ENCODE measurements at regions not wholly inside any gene's neighbourhood (a gene's known extent, or its start where the extent isn't known, plus 50 kb on each side); places are given as distances from the start of the nearest gene placed in this dataset.

- no peak overlapping the region for H3K4me2 ChIP-seq (ENCODE audit: low read depth, low read length, poor library complexity, severe bottlenecking)
- no peaks in the 10 kb centered on the region for H3K9me3 ChIP-seq (ENCODE audit: insufficient read depth, low read length)
- no peak overlapping the region for H3K27ac ChIP-seq (ENCODE audit: low read depth, low read length)
- no peak overlapping the region for H3K9ac ChIP-seq (ENCODE audit: low read length)
- H3K4me3 ChIP-seq (ENCODE audit: insufficient read depth, low read length, poor library complexity, severe bottlenecking), result no peak overlapping the region
- H3K36me3 ChIP-seq (ENCODE audit: low read length), result no peaks in the 10 kb centered on the region
- H3K27me3 ChIP-seq (ENCODE audit: low read length), result no peaks in the 10 kb centered on the region
- no peaks in the 10 kb centered on the region for H3K9me2 ChIP-seq (replicated peaks; ENCODE audit: insufficient read depth, low read length)
- H3F3A ChIP-seq (ENCODE audit: insufficient read depth), result no peaks in the 10 kb centered on the region
- no peaks in the 10 kb centered on the region for H4K20me1 ChIP-seq (ENCODE audit: low read depth, low read length)
- TF ChIP-seq, protein P1, sequence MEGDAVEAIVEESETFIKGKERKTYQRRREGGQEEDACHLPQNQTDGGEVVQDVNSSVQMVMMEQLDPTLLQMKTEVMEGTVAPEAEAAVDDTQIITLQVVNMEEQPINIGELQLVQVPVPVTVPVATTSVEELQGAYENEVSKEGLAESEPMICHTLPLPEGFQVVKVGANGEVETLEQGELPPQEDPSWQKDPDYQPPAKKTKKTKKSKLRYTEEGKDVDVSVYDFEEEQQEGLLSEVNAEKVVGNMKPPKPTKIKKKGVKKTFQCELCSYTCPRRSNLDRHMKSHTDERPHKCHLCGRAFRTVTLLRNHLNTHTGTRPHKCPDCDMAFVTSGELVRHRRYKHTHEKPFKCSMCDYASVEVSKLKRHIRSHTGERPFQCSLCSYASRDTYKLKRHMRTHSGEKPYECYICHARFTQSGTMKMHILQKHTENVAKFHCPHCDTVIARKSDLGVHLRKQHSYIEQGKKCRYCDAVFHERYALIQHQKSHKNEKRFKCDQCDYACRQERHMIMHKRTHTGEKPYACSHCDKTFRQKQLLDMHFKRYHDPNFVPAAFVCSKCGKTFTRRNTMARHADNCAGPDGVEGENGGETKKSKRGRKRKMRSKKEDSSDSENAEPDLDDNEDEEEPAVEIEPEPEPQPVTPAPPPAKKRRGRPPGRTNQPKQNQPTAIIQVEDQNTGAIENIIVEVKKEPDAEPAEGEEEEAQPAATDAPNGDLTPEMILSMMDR (IDR thresholded peaks at IDR 0.05; ENCODE audit: insufficient read depth, low read length, poor library complexity, severe bottlenecking), result no peak
- no peak for TF ChIP-seq EZH2phosphoT487 (conservative IDR thresholded peaks at IDR 0.05; ENCODE audit: low read length)
- no peak overlapping the region for H2AFZ ChIP-seq (ENCODE audit: low read depth, low read length, severe bottlenecking)
- no peaks in the 10 kb centered on the region for H3K79me2 ChIP-seq (ENCODE audit: insufficient read depth, low read length)
These were observed 714.4 kb downstream of the METTL15 start for GRCh38 chr11:28822576-28822975.

GRCh38 chr11:28820296-28820989, 712.3 kb downstream of the METTL15 start:
- Histone ChIP-seq H3K9ac (ENCODE audit: low read length) (no peak overlapping the region), H3K27me3 (ENCODE audit: low read length) (no peaks in the 10 kb centered on the region)
- no peak for TF ChIP-seq EZH2phosphoT487 (conservative IDR thresholded peaks at IDR 0.05; ENCODE audit: low read length)
- TF ChIP-seq, protein P1 (IDR thresholded peaks at IDR 0.05; ENCODE audit: insufficient read depth, low read length, poor library complexity, severe bottlenecking), result no peak

DNA sequence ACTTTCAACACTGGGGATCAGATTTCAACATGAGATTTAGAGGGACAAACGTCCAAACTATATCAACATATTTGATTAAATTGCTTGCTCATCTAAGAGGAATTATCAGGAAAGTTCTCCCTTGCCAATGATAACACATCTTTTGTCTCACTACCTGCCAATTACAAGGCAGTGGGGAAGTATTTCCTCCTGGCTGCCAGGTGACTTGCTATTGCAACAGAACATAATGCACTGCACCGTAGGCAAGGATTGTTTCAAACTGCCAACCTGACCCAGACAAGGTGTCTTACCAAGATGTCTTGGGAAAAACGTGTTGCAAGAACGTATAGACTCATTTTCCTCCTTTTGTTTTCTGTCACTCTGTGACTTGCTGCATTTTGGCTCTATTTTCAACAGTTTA, 711.6 kb downstream of the METTL15 start:
- H3F3A ChIP-seq (ENCODE audit: insufficient read depth), result no peaks in the 10 kb centered on the region
- no peak overlapping the region for H2AFZ ChIP-seq (ENCODE audit: low read depth, low read length, severe bottlenecking)
- no peak overlapping the region for H3K4me2 ChIP-seq (ENCODE audit: low read depth, low read length, poor library complexity, severe bottlenecking)
- H3K9me3 ChIP-seq (ENCODE audit: insufficient read depth, low read length), result no peaks in the 10 kb centered on the region
- H3K9ac ChIP-seq (ENCODE audit: low read length), result no peak overlapping the region
- H3K36me3 ChIP-seq (ENCODE audit: low read length), result no peaks in the 10 kb centered on the region
- no peaks in the 10 kb centered on the region for H3K27me3 ChIP-seq (ENCODE audit: low read length)
- H3K27ac ChIP-seq (ENCODE audit: low read depth, low read length), result no peak overlapping the region
- H4K20me1 ChIP-seq (ENCODE audit: low read depth, low read length), result no peaks in the 10 kb centered on the region
- no peaks in the 10 kb centered on the region for H3K79me2 ChIP-seq (ENCODE audit: insufficient read depth, low read length)
- H3K4me3 ChIP-seq (ENCODE audit: insufficient read depth, low read length, poor library complexity, severe bottlenecking), result no peak overlapping the region
- TF ChIP-seq, protein P1 (IDR thresholded peaks at IDR 0.05; ENCODE audit: insufficient read depth, low read length, poor library complexity, severe bottlenecking), result no peak
- no peak for TF ChIP-seq EZH2phosphoT487 (conservative IDR thresholded peaks at IDR 0.05; ENCODE audit: low read length)
- H3K9me2 ChIP-seq (replicated peaks; ENCODE audit: insufficient read depth, low read length), result no peaks in the 10 kb centered on the region

More at GRCh38 chr11:28820296-28820989, 712.3 kb downstream of the METTL15 start:
- Histone ChIP-seq H3K4me2 (ENCODE audit: low read depth, low read length, poor library complexity, severe bottlenecking) (no peak overlapping the region), H3K27ac (ENCODE audit: low read depth, low read length) (no peak overlapping the region), H3K36me3 (ENCODE audit: low read length) (no peaks in the 10 kb centered on the region), H3K4me3 (ENCODE audit: insufficient read depth, low read length, poor library complexity, severe bottlenecking) (no peak overlapping the region), H3F3A (ENCODE audit: insufficient read depth) (no peaks in the 10 kb centered on the region), H3K9me3 (ENCODE audit: insufficient read depth, low read length) (no peaks in the 10 kb centered on the region), H2AFZ (ENCODE audit: low read depth, low read length, severe bottlenecking) (no peak overlapping the region), H4K20me1 (ENCODE audit: low read depth, low read length) (no peaks in the 10 kb centered on the region), H3K9me2 (replicated peaks; ENCODE audit: insufficient read depth, low read length) (no peaks in the 10 kb centered on the region), H3K79me2 (ENCODE audit: insufficient read depth, low read length) (no peaks in the 10 kb centered on the region)

Data from SU-DHL-6 (cell line).